ENCODE measurements at regions not wholly inside any gene's neighbourhood (a gene's known extent, or its start where the extent isn't known, plus 50 kb on each side); places are given as distances from the start of the nearest gene placed in this dataset.

DNA sequence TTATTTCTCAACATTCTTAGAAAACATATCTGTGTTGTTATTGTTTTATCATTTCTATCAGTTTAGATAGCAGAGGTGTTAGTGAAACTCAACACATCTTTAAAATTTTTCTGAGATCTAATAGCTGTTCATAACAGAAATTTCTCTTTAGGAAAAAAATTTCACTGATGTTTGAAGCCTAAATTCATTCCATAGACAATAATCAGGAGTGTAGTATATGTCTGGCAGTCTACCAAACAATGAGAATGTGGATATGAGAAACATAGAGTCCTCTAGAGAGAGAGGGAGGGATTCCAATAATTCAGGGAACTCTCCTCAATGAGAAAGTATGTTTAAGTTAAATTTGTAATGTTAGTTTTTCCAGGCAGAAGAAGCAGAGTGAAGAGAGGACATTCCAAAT, 118.2 kb upstream of the EDNRB start:
- TF ChIP-seq, protein P1, sequence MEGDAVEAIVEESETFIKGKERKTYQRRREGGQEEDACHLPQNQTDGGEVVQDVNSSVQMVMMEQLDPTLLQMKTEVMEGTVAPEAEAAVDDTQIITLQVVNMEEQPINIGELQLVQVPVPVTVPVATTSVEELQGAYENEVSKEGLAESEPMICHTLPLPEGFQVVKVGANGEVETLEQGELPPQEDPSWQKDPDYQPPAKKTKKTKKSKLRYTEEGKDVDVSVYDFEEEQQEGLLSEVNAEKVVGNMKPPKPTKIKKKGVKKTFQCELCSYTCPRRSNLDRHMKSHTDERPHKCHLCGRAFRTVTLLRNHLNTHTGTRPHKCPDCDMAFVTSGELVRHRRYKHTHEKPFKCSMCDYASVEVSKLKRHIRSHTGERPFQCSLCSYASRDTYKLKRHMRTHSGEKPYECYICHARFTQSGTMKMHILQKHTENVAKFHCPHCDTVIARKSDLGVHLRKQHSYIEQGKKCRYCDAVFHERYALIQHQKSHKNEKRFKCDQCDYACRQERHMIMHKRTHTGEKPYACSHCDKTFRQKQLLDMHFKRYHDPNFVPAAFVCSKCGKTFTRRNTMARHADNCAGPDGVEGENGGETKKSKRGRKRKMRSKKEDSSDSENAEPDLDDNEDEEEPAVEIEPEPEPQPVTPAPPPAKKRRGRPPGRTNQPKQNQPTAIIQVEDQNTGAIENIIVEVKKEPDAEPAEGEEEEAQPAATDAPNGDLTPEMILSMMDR (conservative IDR thresholded peaks at IDR 0.05; ENCODE audit: low read depth in 2 of 2): no peak
- TF ChIP-seq, protein P2, sequence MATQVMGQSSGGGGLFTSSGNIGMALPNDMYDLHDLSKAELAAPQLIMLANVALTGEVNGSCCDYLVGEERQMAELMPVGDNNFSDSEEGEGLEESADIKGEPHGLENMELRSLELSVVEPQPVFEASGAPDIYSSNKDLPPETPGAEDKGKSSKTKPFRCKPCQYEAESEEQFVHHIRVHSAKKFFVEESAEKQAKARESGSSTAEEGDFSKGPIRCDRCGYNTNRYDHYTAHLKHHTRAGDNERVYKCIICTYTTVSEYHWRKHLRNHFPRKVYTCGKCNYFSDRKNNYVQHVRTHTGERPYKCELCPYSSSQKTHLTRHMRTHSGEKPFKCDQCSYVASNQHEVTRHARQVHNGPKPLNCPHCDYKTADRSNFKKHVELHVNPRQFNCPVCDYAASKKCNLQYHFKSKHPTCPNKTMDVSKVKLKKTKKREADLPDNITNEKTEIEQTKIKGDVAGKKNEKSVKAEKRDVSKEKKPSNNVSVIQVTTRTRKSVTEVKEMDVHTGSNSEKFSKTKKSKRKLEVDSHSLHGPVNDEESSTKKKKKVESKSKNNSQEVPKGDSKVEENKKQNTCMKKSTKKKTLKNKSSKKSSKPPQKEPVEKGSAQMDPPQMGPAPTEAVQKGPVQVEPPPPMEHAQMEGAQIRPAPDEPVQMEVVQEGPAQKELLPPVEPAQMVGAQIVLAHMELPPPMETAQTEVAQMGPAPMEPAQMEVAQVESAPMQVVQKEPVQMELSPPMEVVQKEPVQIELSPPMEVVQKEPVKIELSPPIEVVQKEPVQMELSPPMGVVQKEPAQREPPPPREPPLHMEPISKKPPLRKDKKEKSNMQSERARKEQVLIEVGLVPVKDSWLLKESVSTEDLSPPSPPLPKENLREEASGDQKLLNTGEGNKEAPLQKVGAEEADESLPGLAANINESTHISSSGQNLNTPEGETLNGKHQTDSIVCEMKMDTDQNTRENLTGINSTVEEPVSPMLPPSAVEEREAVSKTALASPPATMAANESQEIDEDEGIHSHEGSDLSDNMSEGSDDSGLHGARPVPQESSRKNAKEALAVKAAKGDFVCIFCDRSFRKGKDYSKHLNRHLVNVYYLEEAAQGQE (IDR thresholded peaks at IDR 0.05; ENCODE audit: unreplicated experiment): no peak
- TF ChIP-seq POLR2AphosphoS5 (IDR thresholded peaks at IDR 0.05; ENCODE audit: low read depth) (no peak), CREB1 (CRISPR knock-in tag; IDR thresholded peaks at IDR 0.05; ENCODE audit: low read depth) (no peak), EZH2 (IDR thresholded peaks at IDR 0.05; ENCODE audit: low read depth, unreplicated experiment) (no peak), EZH2phosphoT487 (IDR thresholded peaks at IDR 0.05; ENCODE audit: unreplicated experiment) (no peak), ZNF114 (CRISPR knock-in tag; IDR thresholded peaks at IDR 0.05) (no peak), ZNF331 (CRISPR knock-in tag; IDR thresholded peaks at IDR 0.05; ENCODE audit: low read depth) (no peak), JUNB (IDR thresholded peaks at IDR 0.05; ENCODE audit: unreplicated experiment) (no peak)
- TF ChIP-seq, protein P3, sequence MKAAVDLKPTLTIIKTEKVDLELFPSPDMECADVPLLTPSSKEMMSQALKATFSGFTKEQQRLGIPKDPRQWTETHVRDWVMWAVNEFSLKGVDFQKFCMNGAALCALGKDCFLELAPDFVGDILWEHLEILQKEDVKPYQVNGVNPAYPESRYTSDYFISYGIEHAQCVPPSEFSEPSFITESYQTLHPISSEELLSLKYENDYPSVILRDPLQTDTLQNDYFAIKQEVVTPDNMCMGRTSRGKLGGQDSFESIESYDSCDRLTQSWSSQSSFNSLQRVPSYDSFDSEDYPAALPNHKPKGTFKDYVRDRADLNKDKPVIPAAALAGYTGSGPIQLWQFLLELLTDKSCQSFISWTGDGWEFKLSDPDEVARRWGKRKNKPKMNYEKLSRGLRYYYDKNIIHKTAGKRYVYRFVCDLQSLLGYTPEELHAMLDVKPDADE (IDR thresholded peaks at IDR 0.05): no peak
- TF ChIP-seq, protein P4, sequence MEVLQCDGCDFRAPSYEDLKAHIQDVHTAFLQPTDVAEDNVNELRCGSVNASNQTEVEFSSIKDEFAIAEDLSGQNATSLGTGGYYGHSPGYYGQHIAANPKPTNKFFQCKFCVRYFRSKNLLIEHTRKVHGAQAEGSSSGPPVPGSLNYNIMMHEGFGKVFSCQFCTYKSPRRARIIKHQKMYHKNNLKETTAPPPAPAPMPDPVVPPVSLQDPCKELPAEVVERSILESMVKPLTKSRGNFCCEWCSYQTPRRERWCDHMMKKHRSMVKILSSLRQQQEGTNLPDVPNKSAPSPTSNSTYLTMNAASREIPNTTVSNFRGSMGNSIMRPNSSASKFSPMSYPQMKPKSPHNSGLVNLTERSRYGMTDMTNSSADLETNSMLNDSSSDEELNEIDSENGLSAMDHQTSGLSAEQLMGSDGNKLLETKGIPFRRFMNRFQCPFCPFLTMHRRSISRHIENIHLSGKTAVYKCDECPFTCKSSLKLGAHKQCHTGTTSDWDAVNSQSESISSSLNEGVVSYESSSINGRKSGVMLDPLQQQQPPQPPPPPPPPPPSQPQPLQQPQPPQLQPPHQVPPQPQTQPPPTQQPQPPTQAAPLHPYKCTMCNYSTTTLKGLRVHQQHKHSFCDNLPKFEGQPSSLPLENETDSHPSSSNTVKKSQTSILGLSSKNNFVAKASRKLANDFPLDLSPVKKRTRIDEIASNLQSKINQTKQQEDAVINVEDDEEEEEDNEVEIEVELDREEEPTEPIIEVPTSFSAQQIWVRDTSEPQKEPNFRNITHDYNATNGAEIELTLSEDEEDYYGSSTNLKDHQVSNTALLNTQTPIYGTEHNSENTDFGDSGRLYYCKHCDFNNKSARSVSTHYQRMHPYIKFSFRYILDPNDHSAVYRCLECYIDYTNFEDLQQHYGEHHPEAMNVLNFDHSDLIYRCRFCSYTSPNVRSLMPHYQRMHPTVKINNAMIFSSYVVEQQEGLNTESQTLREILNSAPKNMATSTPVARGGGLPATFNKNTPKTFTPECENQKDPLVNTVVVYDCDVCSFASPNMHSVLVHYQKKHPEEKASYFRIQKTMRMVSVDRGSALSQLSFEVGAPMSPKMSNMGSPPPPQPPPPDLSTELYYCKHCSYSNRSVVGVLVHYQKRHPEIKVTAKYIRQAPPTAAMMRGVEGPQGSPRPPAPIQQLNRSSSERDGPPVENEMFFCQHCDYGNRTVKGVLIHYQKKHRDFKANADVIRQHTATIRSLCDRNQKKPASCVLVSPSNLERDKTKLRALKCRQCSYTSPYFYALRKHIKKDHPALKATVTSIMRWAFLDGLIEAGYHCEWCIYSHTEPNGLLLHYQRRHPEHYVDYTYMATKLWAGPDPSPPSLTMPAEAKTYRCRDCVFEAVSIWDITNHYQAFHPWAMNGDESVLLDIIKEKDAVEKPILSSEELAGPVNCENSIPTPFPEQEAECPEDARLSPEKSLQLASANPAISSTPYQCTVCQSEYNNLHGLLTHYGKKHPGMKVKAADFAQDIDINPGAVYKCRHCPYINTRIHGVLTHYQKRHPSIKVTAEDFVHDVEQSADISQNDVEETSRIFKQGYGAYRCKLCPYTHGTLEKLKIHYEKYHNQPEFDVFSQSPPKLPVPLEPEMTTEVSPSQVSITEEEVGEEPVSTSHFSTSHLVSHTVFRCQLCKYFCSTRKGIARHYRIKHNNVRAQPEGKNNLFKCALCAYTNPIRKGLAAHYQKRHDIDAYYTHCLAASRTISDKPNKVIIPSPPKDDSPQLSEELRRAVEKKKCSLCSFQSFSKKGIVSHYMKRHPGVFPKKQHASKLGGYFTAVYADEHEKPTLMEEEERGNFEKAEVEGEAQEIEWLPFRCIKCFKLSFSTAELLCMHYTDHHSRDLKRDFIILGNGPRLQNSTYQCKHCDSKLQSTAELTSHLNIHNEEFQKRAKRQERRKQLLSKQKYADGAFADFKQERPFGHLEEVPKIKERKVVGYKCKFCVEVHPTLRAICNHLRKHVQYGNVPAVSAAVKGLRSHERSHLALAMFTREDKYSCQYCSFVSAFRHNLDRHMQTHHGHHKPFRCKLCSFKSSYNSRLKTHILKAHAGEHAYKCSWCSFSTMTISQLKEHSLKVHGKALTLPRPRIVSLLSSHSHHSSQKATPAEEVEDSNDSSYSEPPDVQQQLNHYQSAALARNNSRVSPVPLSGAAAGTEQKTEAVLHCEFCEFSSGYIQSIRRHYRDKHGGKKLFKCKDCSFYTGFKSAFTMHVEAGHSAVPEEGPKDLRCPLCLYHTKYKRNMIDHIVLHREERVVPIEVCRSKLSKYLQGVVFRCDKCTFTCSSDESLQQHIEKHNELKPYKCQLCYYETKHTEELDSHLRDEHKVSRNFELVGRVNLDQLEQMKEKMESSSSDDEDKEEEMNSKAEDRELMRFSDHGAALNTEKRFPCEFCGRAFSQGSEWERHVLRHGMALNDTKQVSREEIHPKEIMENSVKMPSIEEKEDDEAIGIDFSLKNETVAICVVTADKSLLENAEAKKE (CRISPR knock-in tag; IDR thresholded peaks at IDR 0.05): no peak

Data from GM23338 (cell line).